ENCODE measurements at regions not wholly inside any gene's neighbourhood (a gene's known extent, or its start where the extent isn't known, plus 50 kb on each side); places are given as distances from the start of the nearest gene placed in this dataset.
A peak's percentile ranks its signal among the peaks of the same experiment; 100 is the strongest.
"Not testable (repeated sequence)": the region's sequence is repeated elsewhere in the genome, so short reads cannot be mapped to it uniquely, and the experiment has no call there.

DNA sequence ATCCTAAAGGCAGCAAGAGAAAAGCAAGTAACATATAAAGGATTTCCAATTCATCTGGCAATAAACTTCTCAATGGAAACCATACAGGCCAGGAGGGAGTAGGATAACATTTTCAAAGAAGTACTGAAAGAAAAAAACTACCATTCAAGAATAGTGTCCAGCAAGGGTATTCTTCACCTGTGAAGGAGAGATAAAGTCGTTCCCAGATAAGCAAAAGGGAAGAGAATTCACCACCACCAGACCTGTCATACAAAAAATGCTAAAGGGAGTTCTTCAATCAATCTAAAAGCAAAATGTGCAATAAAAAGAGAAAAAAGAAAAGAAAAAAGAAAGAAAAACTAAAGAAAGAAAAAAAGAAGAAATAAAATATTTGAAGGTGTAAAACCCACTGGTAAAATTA, 228.9 kb upstream of the AMIGO2 start:
- POLR2A ChIA-PET, result no interaction called here
- no peaks in the 10 kb centered on the region for H3K27me3 ChIP-seq (ENCODE audit: control insufficient read depth in 1 of 2, insufficient read depth in 2 of 2, low read length in 2 of 2)
- peaks cover 12% of the 10 kb centered on the region for H3K4me1 ChIP-seq (ENCODE audit: insufficient read depth, low read length)
- CTCF ChIA-PET, result no interaction called here
- Mint-ChIP-seq H3K36me3 (ENCODE audit: low read depth) (peaks cover 41% of the 10 kb centered on the region), H3K9me3 (peaks cover 7% of the 10 kb centered on the region), H3K4me1 (ENCODE audit: low read depth) (peaks cover 21% of the 10 kb centered on the region), H3K27me3 (no peaks in the 10 kb centered on the region), H3K27ac (no peak overlapping the region), H3K4me3 (peak overlapping the region; percentile 28)
- no peak for ATAC-seq (ENCODE audit: poor library complexity)
- no peak overlapping the region for H3K27ac ChIP-seq (ENCODE audit: low read depth in 1 of 2, low read length in 2 of 2)
- intact Hi-C loops (cut with DNase I, micrococcal nuclease), result loop anchor here (2.0 to 10.0 kb wide), 7 partner anchors 86 to 1236 kb away; partner anchors contain the start of genes AMIGO2 (in 1 of the 2) and PCED1B (in 1 of the 2)
- H3K9me3 ChIP-seq (ENCODE audit: control insufficient read depth in 1 of 2, insufficient read depth in 1 of 2, low read length in 2 of 2), result peaks cover 3 to 18% of the 10 kb centered on the region in 2 experiments
- no peak for DNase-seq
- TF ChIP-seq, protein P1, sequence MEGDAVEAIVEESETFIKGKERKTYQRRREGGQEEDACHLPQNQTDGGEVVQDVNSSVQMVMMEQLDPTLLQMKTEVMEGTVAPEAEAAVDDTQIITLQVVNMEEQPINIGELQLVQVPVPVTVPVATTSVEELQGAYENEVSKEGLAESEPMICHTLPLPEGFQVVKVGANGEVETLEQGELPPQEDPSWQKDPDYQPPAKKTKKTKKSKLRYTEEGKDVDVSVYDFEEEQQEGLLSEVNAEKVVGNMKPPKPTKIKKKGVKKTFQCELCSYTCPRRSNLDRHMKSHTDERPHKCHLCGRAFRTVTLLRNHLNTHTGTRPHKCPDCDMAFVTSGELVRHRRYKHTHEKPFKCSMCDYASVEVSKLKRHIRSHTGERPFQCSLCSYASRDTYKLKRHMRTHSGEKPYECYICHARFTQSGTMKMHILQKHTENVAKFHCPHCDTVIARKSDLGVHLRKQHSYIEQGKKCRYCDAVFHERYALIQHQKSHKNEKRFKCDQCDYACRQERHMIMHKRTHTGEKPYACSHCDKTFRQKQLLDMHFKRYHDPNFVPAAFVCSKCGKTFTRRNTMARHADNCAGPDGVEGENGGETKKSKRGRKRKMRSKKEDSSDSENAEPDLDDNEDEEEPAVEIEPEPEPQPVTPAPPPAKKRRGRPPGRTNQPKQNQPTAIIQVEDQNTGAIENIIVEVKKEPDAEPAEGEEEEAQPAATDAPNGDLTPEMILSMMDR (IDR thresholded peaks at IDR 0.05), result no peak
- no peaks in the 10 kb centered on the region for H3K36me3 ChIP-seq (ENCODE audit: insufficient read depth, low read length)
- H3K4me3 ChIP-seq (ENCODE audit: low read length), result no peak overlapping the region

DNA sequence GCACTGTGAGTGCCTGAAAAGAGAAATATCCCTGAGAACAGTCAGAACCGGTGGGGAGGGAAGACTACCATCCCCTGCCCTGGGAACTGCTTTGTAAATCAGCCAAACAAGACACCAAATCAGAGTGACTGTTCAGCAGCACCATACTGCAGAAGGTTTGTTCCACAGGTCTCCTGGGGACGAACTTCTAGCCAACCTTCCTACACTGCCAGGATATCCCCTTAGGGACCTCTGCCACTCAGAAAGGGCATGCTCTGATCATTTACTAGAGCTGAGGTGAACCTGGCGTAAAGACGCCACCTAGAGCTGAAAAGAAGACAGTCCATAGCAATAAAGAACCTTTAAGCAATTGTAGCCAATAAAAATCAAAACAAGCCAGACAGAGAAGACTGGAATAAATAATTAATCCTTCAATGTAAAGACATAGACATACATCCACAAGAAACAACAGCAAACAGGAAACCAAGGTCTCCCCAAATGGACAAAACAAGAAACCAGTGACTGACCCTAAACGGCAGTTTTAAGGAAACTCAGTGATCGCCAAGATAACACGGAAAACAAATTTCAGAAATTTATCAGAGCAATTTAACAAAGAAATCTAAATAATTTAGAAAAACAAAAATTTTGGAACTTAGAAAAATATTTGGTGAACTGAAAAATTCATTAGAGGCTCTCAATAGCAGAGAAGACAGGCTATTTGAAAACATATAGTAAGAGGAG, 228.1 kb upstream of the AMIGO2 start:
- Histone ChIP-seq H3K9me3 (ENCODE audit: control insufficient read depth in 1 of 2, insufficient read depth in 1 of 2, low read length in 2 of 2) (peaks cover 3 to 18% of the 10 kb centered on the region in 2 experiments), H3K4me1 (ENCODE audit: insufficient read depth, low read length) (peaks cover 12% of the 10 kb centered on the region), H3K36me3 (ENCODE audit: insufficient read depth, low read length) (no peaks in the 10 kb centered on the region), H3K4me3 (ENCODE audit: low read length) (peak overlapping the region; percentile 62), H3K27ac (ENCODE audit: low read depth in 1 of 2, low read length in 2 of 2) (peak overlapping the region; percentile 33 to 38), H3K27me3 (ENCODE audit: control insufficient read depth in 1 of 2, insufficient read depth in 2 of 2, low read length in 2 of 2) (no peaks in the 10 kb centered on the region)
- DNase-seq (peak in 13 of 14 experiments; percentile 27 to 83 (median 48)), ATAC-seq (ENCODE audit: poor library complexity) (peak; percentile 93)
- Mint-ChIP-seq H3K9me3 (peaks cover 9% of the 10 kb centered on the region), H3K36me3 (ENCODE audit: low read depth) (peaks cover 49% of the 10 kb centered on the region), H3K4me3 (peak overlapping the region; percentile 93), H3K27me3 (no peaks in the 10 kb centered on the region), H3K27ac (peak overlapping the region; percentile 93), H3K4me1 (ENCODE audit: low read depth) (peaks cover 29% of the 10 kb centered on the region)
- ChIA-PET POLR2A (interaction anchor here (0.6 to 2.4 kb wide), 20 partner anchors 26 to 344 kb away, joined by 3 to 38 read pairs (median 8); partner anchors contain the start of genes AMIGO2 and PCED1B), CTCF (interaction anchor here (0.6 to 2.1 kb wide), 8 partner anchors 31 to 278 kb away, joined by 3 to 19 read pairs (median 4); no protein-coding TSS in a partner anchor)
- intact Hi-C loops (cut with DNase I, micrococcal nuclease), result loop anchor here (1.0 to 10.0 kb wide), 11 partner anchors 9 to 1236 kb away; partner anchors contain the start of genes AMIGO2 (in 2 of the 2) and PCED1B (in 2 of the 2)
- TF ChIP-seq, protein P1 (IDR thresholded peaks at IDR 0.05), result peak; percentile 75

DNA sequence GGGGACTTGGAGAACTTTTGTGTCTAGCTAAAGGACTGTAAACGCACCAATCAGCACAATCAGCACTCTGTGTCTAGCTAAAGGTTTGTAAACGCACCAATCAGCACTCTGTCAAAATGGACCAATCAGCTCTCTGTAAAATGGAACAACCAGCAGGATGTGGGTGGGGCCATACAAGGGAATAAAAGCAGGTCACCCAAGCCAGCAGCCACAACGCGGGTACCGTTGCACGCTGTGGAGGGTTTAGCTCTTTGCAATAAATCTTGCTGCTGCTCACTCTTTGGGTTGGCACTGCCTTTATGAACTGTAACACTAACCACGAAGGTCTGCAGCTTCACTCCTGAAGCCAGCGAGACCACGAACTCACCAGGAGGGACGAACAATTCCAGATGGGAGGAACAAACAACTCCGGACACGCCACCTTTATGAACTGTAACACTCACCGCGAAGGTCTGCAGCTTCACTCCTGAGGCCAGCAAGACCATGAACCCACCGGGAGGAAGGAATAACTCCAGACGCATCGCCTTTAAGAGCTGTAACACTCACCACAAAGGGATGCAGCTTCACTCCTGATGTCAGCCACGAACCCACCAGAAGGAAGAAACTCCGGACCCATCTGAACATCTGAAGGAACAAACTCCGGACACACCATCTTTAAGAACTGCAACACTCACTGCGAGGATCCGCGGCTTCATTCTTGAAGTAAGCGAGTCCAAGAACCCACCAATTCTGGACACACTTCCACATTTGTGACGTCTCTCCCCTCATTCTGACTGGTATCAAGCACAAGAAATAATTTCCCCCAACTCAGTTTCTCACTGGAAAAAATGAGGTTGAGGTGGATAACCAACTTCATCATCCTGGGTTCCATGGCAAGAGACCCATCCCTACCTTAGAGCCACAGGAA, 227.3 kb upstream of the AMIGO2 start:
- intact Hi-C loops (cut with DNase I, micrococcal nuclease), result loop anchor here (1.0 to 10.0 kb wide), 10 partner anchors 8 to 1235 kb away; partner anchors contain the start of genes AMIGO2 (in 2 of the 2) and PCED1B (in 2 of the 2)
- H3K4me1 ChIP-seq (ENCODE audit: insufficient read depth, low read length), result peaks cover 16% of the 10 kb centered on the region
- Mint-ChIP-seq H3K36me3 (ENCODE audit: low read depth) (peaks cover 57% of the 10 kb centered on the region), H3K4me1 (ENCODE audit: low read depth) (peaks cover 37% of the 10 kb centered on the region), H3K4me3 (peak overlapping the region; percentile 93), H3K27ac (peak overlapping the region; percentile 93)
- ATAC-seq (ENCODE audit: poor library complexity) (peak; percentile 55), DNase-seq (peak; percentile 37 to 74 (median 61))
- H3K9me3 ChIP-seq (ENCODE audit: control insufficient read depth in 1 of 2, insufficient read depth in 1 of 2, low read length in 2 of 2), result peaks cover 3 to 18% of the 10 kb centered on the region in 2 experiments
- H3K4me3 ChIP-seq (ENCODE audit: low read length), result peak overlapping the region; percentile 62
- CTCF ChIA-PET, result interaction anchor here (1.0 to 2.1 kb wide), 6 partner anchors 30 to 274 kb away, joined by 3 to 19 read pairs (median 4); no protein-coding TSS in a partner anchor
- H3K36me3 ChIP-seq (ENCODE audit: insufficient read depth, low read length); H3K9me3 Mint-ChIP-seq; H3K27me3 ChIP-seq (ENCODE audit: control insufficient read depth in 1 of 2, insufficient read depth in 2 of 2, low read length in 2 of 2); H3K27me3 Mint-ChIP-seq: not testable (repeated sequence)
- H3K27ac ChIP-seq (ENCODE audit: low read depth in 1 of 2, low read length in 2 of 2), result peak overlapping the region; percentile 33 to 38
- POLR2A ChIA-PET, result interaction anchor here (0.6 to 2.4 kb wide), 32 partner anchors 11 to 344 kb away, joined by 3 to 38 read pairs (median 6); partner anchors contain the start of genes AMIGO2 and PCED1B
